ENCODE measurements at regions not wholly inside any gene's neighbourhood (a gene's known extent, or its start where the extent isn't known, plus 50 kb on each side); places are given as distances from the start of the nearest gene placed in this dataset.

DNA sequence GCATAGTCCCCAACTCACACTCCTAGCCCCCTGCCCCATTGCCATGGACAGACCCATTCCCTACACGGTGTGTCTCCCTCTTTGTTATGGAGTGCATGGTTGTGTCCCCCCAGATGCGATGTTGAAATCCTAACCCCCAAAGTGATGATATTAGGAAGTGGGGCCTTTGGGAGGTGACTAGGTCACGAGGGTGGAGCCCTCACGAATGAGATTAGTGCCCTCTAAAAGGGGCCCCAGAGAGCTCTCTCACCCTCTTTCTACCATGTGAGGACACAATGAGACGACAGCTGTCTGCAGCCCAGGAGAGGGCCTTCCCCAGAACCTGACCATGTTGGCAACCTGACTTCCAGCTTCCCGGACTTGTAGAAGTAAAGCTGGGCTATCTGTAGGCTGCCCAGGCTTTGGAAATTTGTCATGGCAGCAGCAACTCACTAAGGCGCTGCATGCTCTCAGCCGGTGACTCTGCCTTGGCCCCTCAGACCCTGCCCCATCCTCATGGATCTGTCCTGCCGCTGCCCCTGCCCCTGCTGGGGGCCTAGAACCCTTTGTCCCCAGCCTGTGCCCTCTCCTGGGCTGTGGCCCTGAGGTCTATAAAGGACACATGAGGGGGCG lies 318.1 kb upstream of the RTL1 start:
- DNase-seq: no peak

DNA sequence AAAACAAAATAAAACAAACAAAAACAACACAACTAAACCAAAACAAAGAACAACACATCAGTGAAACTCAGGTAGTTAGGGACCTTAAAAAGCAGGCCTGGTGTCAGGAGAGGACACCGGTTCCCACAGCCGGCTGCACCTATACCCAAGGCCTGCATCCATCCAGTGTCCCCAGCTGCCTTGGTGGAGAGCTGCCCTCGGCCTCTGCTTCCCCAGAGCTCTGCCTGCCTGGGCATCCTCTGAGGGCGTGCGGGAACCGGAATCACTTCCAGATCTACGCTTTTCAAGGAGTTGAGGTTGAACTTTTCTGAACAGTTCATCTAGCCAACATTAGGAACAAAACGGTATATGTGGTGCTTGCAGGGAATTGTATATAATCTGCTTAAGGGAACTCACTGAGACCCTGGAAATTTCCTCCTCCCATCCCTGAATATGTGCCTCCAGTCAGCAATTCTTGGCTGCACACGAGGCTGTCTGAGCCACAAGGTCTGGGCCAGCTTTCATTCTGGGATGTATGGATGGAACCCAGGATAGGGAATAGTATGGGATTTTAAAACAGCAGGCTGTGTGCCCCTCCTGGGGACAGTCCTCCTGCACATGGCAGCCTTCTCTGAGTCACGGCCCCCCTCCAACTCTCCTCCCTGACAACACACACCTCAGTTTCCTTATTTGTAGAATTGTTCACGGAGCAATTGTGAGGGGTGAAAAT lies 319.0 kb upstream of the RTL1 start:
- DNase-seq: no peak

DNA sequence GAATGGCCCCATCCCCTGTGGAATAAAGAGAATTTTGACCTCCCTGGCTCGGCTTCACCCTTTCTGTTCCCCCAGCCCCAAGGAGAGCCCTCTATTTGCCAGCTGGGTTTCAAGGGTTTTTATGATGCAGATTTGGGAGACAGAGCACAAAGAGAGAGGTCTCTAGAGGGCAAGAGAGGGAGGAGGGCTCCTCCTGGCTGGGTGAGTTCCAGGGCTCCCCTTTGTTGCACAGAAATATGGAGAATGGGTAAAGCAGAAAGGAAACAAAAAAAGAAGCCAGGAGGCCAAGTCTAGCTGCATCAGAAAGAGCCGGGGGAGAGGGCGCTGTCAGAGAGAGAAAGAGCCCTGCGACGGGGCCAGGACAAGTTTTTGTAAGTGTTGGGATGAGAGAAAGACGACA lies 319.6 kb upstream of the RTL1 start:
- DNase-seq: no peak

DNA sequence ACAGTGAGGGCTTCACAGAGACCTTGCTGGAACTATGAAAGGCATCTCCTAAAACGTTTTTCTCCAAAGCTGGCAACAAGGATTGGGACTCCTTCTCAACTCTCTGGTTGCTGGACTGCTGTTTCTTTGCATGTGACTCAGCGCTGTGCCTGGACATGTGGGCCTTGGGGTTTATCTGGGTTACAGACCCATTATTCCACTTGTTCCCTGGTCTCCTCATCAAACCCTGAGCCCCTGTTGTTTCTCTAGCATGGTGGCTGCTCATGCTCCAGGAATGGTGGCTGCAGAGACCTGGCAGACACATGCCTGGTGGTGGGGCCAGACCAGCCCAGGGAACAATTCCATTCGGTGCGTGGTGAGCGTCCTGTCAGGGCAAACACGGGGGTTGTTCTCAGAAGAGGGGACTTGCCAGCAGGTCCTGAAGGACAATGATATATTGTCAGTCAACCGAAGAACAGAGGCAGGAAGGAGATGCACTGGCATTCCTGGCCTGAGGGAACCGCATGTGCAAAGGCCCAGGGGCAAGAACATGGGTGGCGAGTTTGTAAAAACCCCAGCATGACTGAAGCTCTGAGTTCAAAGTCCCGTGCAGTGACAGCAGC lies 320.1 kb upstream of the RTL1 start:
- DNase-seq: no peak

DNA sequence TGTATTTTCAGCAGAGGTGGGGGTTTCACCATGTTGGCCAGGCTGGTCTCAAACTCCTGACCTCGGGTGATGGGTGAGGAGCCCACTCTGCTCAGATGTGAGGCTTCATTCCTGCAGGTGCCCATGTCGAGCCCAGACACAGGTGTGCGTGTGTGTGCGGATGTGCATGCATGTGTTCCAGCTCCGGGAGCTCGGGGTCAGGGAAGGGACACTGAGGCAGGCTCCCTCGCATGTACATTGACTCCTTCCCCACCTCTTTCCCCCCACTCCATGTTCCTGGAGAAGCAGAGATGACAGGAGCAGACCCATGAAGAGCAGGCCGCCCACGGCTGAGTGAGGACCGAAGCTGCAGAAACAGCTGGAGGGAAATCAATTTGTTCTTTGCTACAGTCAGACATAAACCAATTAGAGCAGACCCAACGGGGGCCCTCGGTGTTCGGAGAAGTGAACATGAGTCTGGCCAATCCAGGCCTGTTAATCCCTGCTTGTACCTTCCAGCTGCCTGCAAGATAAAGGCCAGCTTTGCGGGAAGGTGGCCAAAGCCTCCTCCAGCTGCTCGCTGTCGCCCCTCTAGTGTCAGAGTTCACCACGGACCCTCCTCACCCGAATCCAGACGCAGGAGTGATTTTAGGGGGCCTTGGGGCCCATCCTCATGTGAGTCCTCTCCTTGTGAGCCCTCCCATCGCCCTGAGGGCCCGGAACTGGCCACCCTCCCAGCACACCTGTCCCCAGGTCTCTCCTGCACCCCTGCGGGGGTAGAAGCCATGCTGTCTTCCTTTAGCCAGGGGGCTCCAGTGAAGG lies 321.0 kb upstream of the RTL1 start:
- no peak for DNase-seq

DNA sequence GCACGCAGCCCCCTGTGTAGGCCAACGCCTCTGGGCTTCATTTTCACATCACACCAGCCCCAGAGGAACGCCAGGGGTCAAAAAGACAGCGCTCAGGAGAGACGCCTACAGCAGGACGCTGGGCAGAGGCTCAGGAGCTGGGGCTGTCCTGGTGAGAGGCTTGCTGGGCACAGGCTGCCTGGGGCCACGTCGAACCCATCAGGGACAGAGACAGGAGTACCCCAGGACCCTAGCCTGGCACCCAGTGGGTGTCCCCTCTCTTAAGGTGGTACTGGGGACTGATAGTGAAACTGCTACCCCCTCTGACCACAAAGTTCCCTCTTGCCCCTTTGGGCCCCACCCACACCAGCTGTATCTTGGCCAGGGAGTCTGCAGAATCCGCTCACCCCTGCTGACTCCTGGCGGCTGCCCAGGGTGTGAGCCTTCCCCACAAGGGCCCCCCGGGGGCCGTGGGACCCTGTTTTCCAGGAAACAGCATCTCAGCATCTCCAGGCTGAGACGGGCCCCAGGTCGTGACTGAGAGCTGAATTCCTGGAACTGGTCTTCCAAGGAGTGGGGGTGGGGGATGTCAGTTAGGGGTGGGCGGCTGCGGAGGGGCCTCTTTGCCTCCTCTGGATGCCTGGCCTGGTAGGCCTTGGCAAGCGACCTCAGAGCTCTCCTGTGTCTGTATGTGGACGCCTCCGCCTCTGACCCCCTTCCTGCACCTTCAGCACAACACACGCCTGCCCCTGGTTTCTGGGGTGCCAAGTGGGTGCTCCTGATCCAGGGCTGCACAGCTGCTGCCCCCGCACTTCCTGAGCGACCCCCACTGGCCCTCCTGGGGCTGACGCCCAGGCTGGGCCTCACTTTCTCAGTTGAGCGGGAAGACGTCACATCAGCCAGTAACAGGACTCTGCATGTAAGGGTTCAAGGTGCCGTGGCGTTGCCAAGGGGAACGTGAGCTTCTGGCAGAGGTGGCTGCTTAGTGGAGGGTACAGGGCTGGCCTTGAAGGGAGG lies 321.9 kb upstream of the RTL1 start:
- DNase-seq: no peak

DNA sequence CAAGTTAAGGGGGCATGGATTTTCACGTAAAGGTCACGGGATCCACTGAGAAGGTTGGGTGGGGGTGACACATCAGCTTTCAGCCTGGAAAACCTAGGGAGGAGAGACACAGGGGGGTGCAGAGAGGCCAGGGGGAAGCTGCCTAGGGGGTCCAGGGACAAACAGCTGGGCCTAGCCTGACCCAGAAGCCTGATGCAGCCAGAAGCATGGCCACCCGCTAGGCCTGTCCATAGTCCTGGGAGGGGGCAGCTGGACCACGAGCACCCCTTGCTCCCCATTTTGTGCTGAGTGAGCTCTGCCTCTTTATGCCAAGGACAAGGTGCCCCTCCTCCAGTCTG lies 322.7 kb upstream of the RTL1 start:
- DNase-seq: no peak

DNA sequence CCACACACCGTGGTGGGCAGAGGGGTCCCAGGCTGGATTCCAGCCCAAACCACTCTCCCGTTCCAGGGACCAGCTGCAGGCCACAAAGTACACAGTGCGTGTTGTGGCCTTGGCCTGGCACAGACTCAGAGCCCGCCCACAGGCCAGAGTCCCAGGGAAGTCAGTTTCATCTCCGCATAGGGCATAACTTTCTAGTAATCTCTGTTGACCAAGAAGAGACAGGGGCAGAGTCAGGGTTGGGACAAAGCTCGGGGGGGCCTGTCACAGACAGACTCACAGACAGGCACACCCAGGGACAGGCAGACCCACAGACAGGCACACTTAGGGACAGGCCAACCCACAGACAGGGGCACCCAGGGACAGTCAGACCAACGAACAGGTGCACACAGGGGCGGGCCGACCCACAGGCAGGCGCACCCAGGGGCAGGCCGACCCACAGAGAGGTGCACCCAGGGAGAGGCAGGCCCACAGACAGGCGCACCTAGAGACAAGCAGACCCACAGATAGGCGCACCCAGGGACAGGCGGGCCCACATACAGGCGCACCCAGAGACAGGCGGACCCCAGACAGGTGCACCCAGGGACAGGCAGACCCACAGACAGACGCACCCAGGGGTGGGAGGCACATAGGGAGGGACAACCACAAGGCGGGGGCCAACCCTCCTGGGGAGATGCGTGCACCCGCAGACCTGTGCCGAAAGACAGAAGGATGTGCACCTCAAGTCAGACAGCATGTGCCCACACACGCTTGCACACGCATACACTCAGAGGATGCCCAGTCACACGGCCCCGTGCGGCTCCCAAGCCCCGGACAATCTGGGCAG lies 323.3 kb upstream of the RTL1 start:
- no peak for DNase-seq

DNA sequence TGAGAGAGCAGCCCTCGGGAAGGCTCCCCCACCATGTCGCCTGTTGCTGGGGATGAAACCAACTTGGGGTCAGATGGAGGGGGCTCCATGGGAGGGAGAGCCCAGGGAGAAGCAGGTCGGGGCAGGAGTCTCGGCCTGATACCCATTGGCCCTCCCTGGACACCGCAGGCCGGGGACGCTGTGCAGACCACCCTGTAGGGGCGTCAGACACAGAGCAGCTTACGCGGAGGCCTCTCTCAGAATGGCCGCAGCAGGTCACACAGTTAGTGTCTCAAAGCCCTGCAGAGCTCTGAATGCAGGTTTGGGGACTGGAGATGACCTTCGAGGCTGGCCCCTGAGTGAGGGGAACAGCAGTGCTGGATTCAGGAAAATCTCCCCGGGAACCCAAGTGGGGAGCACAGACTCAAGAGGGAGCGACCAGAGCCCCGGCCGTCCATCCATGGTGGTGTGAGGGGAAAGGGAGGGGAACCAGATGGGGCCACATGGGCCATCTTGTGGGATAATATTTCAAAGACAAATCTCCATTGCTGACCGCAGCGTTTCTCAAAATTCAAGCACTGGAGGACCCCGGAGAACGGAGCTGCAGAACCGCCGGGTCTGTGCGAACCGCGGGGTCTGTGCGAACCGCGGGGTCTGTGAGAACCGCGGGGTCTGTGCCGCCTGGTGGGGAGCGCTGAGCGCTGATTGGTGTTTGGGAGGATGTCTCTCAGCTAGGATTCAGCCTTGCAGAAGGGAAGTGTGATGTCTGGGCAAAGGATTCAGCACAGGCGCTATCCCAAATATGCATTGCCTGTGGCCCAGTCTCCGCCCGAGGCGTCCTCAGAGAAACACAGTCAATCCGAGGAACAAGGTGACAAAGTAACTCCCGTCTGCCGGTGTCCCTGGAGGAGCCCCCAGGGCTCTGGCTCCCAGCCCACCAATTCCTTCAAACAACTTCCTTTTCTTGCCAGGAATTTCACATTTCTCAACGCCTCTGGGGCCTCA lies 324.4 kb upstream of the RTL1 start:
- DNase-seq: no peak

DNA sequence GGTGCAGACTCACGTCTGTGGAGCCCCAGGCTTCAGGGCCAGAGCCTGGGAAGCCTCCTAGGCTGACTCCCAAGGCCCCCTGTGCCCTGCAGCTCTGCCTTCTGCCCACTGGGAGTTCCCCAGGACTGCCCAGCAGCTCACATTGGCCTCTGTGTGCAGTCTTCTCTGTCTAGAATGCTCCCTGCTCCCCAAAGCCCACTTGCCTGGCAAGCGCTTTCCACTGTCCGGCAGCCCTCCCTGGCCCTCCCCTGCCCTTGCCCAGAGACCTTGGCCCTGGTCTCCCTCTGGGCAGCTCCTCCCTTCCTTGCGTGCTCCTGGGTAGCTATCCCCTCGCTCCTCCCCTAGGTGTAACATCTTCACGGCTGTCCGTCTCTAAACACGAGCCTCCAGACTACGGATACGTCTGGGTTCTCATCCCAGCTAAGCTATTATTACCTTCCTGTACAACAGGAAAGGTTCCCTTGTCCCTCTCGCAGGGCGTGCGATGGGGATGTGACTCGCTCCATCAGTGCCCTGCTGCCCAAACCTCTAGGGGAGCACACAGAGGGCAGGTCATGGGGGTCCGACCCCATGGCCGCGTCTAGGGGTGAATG lies 325.5 kb upstream of the RTL1 start:
- no peak for DNase-seq

DNA sequence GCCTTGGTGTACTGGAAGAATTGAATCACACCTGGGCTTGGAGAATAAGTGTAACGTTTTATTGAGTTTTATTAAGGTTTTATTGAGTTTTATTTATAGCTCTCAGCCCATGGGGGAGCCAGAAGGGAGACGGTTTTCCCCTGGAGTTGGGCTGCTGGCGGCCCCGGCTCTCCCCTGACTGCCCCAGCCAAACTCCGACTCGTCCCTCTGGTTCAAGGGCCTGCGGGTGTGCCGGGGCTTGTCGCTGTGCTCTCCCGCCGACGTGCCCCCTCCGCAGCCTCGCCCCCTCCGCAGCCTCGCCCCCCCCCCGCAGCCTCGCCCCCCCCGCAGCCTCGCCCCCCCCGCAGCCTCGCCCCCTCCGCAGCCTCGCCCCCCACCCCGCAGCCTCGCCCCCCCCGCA lies 326.1 kb upstream of the RTL1 start:
- DNase-seq: no peak

DNA sequence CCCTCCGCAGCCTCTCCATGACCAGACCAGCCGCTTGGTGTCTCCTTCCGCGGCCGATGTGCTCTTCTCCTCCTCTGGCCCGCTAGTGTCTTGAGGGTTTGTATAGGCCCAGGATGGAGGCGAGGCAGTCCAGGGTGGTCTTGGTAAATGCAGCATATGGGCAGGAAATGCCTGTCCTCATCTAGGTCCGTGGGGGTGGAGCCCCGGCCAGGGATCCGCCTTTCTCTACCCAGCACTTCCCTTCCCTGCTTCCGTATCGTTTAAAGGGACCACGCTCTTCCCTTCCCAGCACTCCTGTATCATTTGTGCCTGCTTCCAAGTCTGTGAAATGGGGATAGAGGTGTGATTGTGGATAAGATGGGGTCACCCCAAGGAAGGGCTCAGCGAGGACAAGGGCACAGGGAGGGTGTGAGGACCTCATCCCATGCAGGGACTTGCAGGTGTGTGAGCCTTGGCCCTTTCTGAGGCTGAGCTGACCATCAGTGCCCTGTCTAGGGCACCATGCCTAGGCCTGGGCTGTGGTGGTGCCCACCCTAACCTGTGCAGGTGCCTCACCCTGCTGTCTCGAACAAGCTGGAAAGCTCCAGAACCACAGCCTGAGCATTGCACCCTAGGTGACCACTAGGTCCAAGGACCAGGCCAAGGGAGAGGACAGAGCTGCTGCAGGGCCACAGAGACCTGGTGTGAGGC lies 326.8 kb upstream of the RTL1 start:
- DNase-seq: no peak

DNA sequence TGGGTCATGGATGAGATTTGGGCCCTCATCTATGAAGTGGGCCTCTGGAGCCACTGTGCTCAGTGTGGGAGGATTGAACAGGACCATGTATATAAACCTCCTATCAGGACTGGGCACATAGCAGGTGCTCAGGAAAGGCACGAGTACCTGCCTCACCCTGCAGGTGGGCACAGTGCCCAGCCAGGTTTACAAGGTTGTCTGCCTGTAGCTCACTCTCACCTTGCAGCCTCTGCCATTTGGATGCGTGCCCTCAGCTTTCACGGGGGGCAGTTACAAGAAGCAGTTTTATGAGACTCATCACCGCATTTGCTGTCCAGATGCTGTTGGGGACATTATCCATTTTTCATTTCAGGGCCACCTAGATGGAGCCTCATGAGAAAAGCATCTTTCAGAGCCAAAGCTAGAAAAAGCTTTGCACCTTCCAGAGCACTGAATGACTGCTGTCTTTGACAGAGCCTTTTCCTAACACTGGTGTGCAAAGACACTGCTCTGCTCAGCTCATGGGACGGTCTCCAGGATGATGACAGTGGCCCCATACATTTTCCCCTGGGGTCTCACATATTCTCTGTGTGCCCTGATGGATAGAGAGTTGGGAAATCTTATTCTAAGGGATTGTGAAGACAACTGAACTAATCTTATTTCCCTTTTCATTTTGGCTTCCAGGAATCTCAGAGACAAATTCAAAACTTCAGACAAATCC lies 327.5 kb upstream of the RTL1 start:
- DNase-seq: no peak

DNA sequence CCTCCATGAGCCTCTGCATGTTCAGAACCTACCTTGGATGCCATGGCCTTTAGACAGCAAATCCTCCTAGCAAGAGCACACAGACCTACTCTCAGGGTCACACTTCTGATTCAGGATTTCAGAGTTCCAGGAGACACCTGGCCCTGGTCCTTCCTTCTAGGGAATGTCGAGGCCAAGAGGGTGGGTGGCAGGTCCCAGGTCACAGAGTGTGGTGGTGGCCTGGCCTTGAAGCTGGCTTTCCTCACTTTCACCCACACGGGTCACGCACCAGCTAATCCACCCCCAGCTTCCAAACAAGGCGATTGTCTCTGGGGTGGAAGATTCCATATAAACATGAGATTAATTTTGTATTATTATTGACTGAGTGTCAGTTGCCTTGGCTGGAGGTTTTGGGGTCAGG lies 328.3 kb upstream of the RTL1 start:
- DNase-seq: no peak

DNA sequence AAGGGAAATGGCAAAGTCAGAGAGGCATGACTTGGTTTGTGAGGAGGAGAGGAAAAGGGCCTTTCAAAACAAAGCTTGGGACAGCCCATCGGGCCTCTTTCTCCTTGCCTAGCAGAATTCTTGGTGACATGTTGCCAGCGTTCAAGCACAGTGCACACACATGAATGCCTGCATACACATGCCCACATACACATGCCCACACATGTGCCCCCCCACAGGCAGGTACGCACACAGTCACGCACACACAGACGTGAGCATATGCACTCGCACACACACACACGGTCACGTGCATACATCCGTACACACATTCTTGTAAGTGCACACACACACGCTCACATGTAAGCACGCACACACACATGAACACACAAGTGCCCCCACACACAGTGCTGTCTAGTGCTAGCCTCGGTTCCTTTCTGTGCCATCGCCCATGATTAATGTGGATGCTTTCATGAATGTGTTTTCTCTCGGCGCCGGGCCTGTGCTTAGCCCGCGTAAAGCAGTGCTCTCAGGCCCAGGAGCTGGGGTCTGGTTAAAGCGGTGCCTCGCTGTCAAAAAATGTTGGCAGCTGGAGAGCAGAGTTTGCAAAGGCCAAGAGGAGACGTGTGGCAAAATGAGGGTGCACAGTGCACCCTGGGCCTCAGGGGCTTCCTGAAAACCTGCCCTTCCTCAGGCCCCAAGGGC lies 328.8 kb upstream of the DIO3 start:
- no peak for DNase-seq

DNA sequence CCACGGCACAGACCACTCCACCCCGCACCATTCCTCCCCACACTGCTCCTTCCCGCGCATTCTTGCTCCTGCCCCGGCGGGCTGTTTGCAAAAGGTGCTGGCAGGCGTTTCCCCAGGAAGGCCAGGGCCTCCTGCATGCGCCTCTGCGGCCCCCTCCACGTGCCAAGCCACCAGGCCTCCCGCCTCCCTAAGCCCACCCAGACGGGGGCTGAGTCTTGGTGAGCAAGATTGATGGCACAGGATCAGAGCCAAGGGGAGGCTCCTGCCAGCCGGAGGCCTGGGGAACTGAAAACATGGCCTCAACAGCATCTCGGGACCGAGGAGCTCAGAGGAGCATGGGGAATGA lies 328.3 kb upstream of the DIO3 start:
- no peak for DNase-seq

DNA sequence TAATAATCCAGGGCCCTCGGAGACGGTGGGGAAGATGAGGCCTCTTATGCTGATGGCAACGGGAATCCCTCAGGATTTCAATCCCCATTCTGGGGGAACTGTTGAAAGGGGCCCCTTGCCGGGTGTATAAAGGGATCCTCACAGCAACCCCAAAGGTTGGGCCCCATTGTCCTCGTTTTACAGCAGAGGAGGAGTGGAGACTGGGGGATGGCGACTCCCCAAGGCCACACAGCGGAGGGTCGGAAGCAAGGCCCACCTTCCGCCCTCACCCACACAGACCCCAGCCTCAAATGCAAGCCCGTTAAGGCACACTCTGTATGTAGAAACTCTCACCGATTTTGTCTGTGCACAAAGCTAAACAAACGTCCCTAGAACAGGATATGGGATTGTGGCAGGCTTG lies 327.9 kb upstream of the DIO3 start:
- no peak for DNase-seq

DNA sequence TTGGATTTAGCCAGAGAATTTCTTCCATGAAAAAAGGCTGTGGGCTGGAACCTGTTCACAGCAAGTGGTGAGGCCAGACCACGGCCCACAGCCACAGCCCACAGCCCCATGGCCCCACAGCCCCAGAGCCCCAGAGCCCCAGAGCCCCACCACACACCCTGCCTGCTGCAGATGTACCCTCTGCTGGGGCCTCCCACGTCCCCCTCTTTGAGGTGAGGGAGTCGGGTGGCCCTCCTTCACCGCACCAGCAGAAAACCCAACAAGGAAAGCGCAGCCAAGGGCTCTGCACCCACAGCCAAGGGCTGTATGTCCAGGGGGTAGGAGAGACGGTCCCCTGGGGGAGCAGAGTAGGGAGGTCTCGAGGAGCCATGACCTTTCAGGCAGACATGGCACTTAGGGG lies 327.5 kb upstream of the DIO3 start:
- DNase-seq: no peak

Measured in activated naive CD4-positive, alpha-beta T cell (primary cell).